HFFc6 (cell line): ENCODE measurements at regions not wholly inside any gene's neighbourhood (a gene's known extent, or its start where the extent isn't known, plus 50 kb on each side); places are given as distances from the start of the nearest gene placed in this dataset.

Experiments
- DNase-seq: peaks from one replicate; pipeline ENCODE4 v3.0.0-alpha.2; 2018
- H3K27ac Mint-ChIP-seq: 2 replicates; pipeline ENCODE4 v1.8.0; 2020; ENCODE audit warnings: mild to moderate bottlenecking, mixed read lengths
- H3K27me3 Mint-ChIP-seq: 2 replicates; pipeline ENCODE4 v1.8.0; 2021; ENCODE audit warnings: mild to moderate bottlenecking, moderate library complexity, mixed read lengths; ENCODE audit not compliant: insufficient read depth
- H3K36me3 Mint-ChIP-seq: 2 replicates; pipeline ENCODE4 v1.8.0; 2021; ENCODE audit warnings: low read depth, mixed read lengths
- H3K4me1 Mint-ChIP-seq: 2 replicates; pipeline ENCODE4 v1.8.0; 2020; ENCODE audit warnings: low read depth, mixed read lengths
- H3K4me3 Mint-ChIP-seq: 2 replicates; pipeline ENCODE4 v1.8.0; 2020; ENCODE audit warnings: mild to moderate bottlenecking, moderate library complexity, mixed read lengths
- H3K9me3 Mint-ChIP-seq: 2 replicates; pipeline ENCODE4 v1.8.0; 2020; ENCODE audit warnings: mild to moderate bottlenecking, mixed read lengths
- TF ChIP-seq, protein P1 (sequence below): fragments of 200-600 bp; sonication (generic); IDR thresholded peaks from 2 replicates; pipeline ENCODE4 v1.5.0; 2021; ENCODE audit warnings: antibody characterized with exemption, mild to moderate bottlenecking

DNA sequence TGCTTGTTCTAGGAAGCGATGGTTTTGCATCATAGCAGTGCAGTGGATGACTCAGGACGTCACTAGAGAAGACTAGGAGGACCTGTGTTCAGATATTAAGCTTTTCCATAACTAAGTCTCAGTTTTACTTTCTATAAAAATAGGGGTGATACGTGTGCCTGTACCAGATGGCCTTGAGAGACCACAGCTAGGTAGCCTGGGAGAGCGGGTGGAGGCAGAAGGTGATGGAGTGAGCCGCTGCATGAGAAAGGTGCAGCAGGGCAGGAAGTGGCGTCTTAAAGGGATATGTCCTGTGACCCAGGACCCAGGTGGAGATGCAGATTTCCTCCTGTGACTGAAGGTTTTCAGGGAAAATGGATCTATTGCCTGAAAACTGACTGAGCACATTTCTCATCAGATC, 304.9 kb downstream of the CDC14C start:
- Mint-ChIP-seq H3K9me3 (peaks cover 53% of the 10 kb centered on the region), H3K27me3 (no peaks in the 10 kb centered on the region), H3K27ac (no peak overlapping the region), H3K4me3 (no peak overlapping the region), H3K4me1 (no peaks in the 10 kb centered on the region), H3K36me3 (no peaks in the 10 kb centered on the region)
- TF ChIP-seq, protein P1, sequence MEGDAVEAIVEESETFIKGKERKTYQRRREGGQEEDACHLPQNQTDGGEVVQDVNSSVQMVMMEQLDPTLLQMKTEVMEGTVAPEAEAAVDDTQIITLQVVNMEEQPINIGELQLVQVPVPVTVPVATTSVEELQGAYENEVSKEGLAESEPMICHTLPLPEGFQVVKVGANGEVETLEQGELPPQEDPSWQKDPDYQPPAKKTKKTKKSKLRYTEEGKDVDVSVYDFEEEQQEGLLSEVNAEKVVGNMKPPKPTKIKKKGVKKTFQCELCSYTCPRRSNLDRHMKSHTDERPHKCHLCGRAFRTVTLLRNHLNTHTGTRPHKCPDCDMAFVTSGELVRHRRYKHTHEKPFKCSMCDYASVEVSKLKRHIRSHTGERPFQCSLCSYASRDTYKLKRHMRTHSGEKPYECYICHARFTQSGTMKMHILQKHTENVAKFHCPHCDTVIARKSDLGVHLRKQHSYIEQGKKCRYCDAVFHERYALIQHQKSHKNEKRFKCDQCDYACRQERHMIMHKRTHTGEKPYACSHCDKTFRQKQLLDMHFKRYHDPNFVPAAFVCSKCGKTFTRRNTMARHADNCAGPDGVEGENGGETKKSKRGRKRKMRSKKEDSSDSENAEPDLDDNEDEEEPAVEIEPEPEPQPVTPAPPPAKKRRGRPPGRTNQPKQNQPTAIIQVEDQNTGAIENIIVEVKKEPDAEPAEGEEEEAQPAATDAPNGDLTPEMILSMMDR = no peak
- no peak for DNase-seq

DNA sequence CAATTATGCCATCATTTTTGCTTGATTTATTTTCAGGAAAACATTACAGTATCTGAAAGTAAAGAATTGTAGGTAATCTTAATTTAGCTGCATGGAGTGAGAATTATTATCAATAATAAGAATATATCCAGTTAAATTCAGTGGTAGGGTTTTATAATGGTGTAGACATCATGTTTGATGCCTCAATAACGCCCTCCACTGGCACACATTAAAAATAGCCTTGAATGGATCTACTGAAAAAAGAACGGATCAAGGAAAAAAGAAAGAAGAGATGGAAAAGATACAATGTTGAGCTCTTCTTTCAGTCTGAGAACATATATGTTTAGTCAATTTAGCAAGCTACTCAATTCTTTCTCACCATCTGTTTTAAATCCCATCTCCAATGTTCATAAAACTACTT, 319.2 kb downstream of the CDC14C start:
- Mint-ChIP-seq H3K4me3 (no peak overlapping the region), H3K36me3 (no peaks in the 10 kb centered on the region), H3K27me3 (no peaks in the 10 kb centered on the region), H3K9me3 (peaks cover 36% of the 10 kb centered on the region), H3K27ac (no peak overlapping the region), H3K4me1 (no peaks in the 10 kb centered on the region)
- TF ChIP-seq, protein P1 = no peak
- DNase-seq = no peak

DNA sequence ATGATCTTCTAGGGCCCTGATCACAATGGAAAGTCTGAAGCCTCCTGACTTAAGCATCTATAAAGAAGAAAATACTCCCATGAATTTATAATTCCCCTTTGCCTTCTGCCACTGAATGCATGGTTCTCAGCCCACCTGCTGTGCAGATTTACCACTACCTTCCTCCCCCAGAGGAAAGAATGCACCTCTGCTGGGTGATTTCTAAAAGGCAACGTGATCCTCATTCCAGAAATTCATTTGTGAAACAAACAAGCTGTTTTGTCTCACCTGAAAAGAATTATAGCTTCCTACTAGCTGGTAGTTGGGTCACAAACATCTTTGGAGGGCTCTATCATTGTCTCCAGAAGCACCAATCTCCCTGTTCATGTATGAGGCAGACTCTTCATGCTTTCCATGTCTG, 320.2 kb downstream of the CDC14C start:
- peaks cover 35% of the 10 kb centered on the region for H3K9me3 Mint-ChIP-seq
- TF ChIP-seq, protein P1 = no peak
- no peaks in the 10 kb centered on the region for H3K27me3 Mint-ChIP-seq
- no peak overlapping the region for H3K4me3 Mint-ChIP-seq
- no peaks in the 10 kb centered on the region for H3K4me1 Mint-ChIP-seq
- DNase-seq = no peak
- no peak overlapping the region for H3K27ac Mint-ChIP-seq
- H3K36me3 Mint-ChIP-seq = no peaks in the 10 kb centered on the region

DNA sequence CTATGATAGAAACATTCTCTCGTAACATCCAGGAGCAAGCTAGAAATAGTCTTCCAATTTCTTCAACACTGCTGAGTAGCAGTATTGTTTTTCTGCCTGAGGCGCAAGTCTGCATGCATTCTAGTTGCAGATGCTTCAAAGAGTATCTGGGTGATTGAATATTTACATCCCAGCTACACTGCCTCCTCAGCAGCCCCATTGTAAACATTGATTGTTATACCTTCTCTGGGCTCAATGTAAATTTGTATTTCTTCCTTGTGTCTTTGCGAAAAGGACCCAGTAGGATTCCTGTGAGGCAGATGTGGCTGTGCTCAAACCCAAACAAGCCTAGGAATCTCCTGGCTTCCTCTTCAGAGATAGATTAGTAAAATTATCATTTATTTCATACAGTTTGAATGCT, 320.7 kb downstream of the CDC14C start:
- Mint-ChIP-seq H3K9me3 (peaks cover 32% of the 10 kb centered on the region), H3K27ac (no peak overlapping the region), H3K36me3 (no peaks in the 10 kb centered on the region), H3K4me1 (no peaks in the 10 kb centered on the region), H3K4me3 (no peak overlapping the region), H3K27me3 (no peaks in the 10 kb centered on the region)
- TF ChIP-seq, protein P1 = no peak
- DNase-seq = no peak

DNA sequence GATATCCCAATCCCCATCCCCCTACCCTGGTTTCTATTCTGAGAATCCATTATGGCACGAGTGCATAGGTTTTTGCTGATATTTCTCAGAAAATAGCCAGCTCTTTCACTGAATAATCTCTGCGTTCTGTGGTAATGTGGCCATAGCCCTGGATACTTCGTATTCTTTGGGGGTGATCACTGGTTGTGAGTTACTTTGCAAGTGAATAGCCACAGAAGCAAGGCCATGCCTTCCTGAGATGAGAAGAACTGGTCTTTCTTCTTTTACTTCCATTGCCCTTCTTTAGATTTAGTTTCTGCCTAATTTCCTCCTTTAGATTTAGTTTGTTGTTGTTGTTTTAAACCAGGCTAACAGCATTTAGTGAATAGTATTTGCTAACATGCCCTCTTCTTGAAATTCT, 323.4 kb downstream of the CDC14C start:
- DNase-seq = no peak
- Mint-ChIP-seq H3K27ac (no peak overlapping the region), H3K4me3 (no peak overlapping the region), H3K36me3 (no peaks in the 10 kb centered on the region), H3K4me1 (no peaks in the 10 kb centered on the region), H3K9me3 (peaks cover 38% of the 10 kb centered on the region), H3K27me3 (no peaks in the 10 kb centered on the region)
- TF ChIP-seq, protein P1 = no peak

DNA sequence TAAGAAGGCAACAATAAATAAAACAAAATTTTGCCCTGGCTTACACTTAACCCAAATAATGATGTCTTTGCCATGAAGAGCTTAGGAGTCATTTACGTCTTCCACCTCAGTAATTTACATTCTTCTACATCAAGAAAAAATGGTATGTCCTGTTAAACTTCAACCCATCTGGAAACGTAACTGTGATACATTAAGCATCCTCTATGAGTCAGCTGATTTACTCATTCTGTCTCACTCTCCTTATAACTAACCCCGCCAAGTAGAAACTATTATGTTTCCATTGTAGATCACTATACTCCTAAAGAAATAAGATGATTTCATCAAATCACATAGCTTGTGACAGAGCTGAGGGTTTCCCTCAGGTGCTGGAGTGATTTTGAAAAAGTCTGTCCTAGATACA, 330.7 kb downstream of the CDC14C start:
- Mint-ChIP-seq H3K9me3 (peaks cover 23% of the 10 kb centered on the region), H3K36me3 (no peaks in the 10 kb centered on the region), H3K27me3 (no peaks in the 10 kb centered on the region), H3K27ac (no peak overlapping the region), H3K4me1 (no peaks in the 10 kb centered on the region), H3K4me3 (no peak overlapping the region)
- TF ChIP-seq, protein P1 = no peak
- no peak for DNase-seq
